Testis (tissue), 2 donors: ENCODE measurements at regions not wholly inside any gene's neighbourhood (a gene's known extent, or its start where the extent isn't known, plus 50 kb on each side); places are given as distances from the start of the nearest gene placed in this dataset.
"Not testable (repeated sequence)": the region's sequence is repeated elsewhere in the genome, so short reads cannot be mapped to it uniquely, and the experiment has no call there.

Experiments used
- CTCF ChIP-seq, 3 experiments: fragments of 450-650 bp in 2 of 3; fragments of 200-600 bp in 1 of 3; sonication (generic) in 1 of 3; IDR thresholded peaks; one replicate each; pipeline ENCODE4 v1.5.1; 2016 to 2019; ENCODE audit warnings: antibody characterized with exemption in 3 of 3, mild to moderate bottlenecking in 2 of 3, moderate library complexity in 1 of 3
- POLR2A ChIP-seq: fragments of 450-650 bp; IDR thresholded peaks from one replicate; pipeline ENCODE4 v1.6.1; 2017; ENCODE audit warnings: antibody characterized with exemption, mild to moderate bottlenecking, moderate library complexity

- TF ChIP-seq CTCF (IDR thresholded peaks at IDR 0.05); POLR2A: not testable (repeated sequence)
Observed at GRCh38 chr5:1731855-1732237, 67.8 kb downstream of the MRPL36 start.
